ENCODE measurements at regions not wholly inside any gene's neighbourhood (a gene's known extent, or its start where the extent isn't known, plus 50 kb on each side); places are given as distances from the start of the nearest gene placed in this dataset.

- Histone ChIP-seq H3K9me3 (no peaks in the 10 kb centered on the region), H3K27ac (no peak overlapping the region), H3K36me3 (no peaks in the 10 kb centered on the region), H3K4me1 (no peaks in the 10 kb centered on the region), H3K27me3 (no peaks in the 10 kb centered on the region), H3K4me3 (no peak overlapping the region)
- no peak for TF ChIP-seq CTCF (IDR thresholded peaks at IDR 0.05)
- no peak for TF ChIP-seq EP300 (IDR thresholded peaks at IDR 0.05)
- TF ChIP-seq POLR2AphosphoS5 (IDR thresholded peaks at IDR 0.05), result no peak
- TF ChIP-seq POLR2A (IDR thresholded peaks at IDR 0.05), result no peak
- 54 to 58% methylated on average over 2 of the region's 2 CpGs for WGBS, 2 donors (ENCODE audit: low coverage in 1 of 2)
- no peak for ATAC-seq
These were observed 609.8 kb upstream of the GALNTL6 start for GRCh38 chr4:171203425-171203824.

- no peaks in the 10 kb centered on the region for H3K27me3 ChIP-seq
- no peaks in the 10 kb centered on the region for H3K4me1 ChIP-seq
- H3K36me3 ChIP-seq, result no peaks in the 10 kb centered on the region
- H3K27ac ChIP-seq, result no peak overlapping the region
- no peak overlapping the region for H3K4me3 ChIP-seq
- TF ChIP-seq EP300 (IDR thresholded peaks at IDR 0.05) (no peak), POLR2A (IDR thresholded peaks at IDR 0.05) (no peak), POLR2AphosphoS5 (IDR thresholded peaks at IDR 0.05) (no peak), CTCF (IDR thresholded peaks at IDR 0.05) (no peak)
- no peak for ATAC-seq
- 94 to 96% methylated on average over 4 of the region's 4 CpGs for WGBS, 2 donors (ENCODE audit: low coverage in 1 of 2)
- no peaks in the 10 kb centered on the region for H3K9me3 ChIP-seq
These were observed 610.3 kb upstream of the GALNTL6 start for GRCh38 chr4:171202908-171203307.

GRCh38 chr4:171186700-171187099 lies 626.5 kb upstream of the GALNTL6 start:
- no peak overlapping the region for H3K4me3 ChIP-seq
- ATAC-seq, result no peak
- WGBS, 2 donors (ENCODE audit: low coverage in 1 of 2), result 58 to 84% methylated on average over 2 of the region's 2 CpGs
- no peak for TF ChIP-seq POLR2A (IDR thresholded peaks at IDR 0.05)
- no peak for TF ChIP-seq POLR2AphosphoS5 (IDR thresholded peaks at IDR 0.05)
- TF ChIP-seq EP300 (IDR thresholded peaks at IDR 0.05), result no peak
- TF ChIP-seq CTCF (IDR thresholded peaks at IDR 0.05), result no peak
- H3K4me1 ChIP-seq, result no peaks in the 10 kb centered on the region
- H3K9me3 ChIP-seq, result no peaks in the 10 kb centered on the region
- no peaks in the 10 kb centered on the region for H3K27me3 ChIP-seq
- no peak overlapping the region for H3K27ac ChIP-seq
- no peaks in the 10 kb centered on the region for H3K36me3 ChIP-seq

GRCh38 chr4:171181090-171181489 lies 632.1 kb upstream of the GALNTL6 start:
- ATAC-seq, result no peak
- no peak overlapping the region for H3K27ac ChIP-seq
- no peaks in the 10 kb centered on the region for H3K4me1 ChIP-seq
- no peaks in the 10 kb centered on the region for H3K36me3 ChIP-seq
- 86 to 96% methylated on average over 1 of the region's 1 CpG for WGBS, 2 donors (ENCODE audit: low coverage in 1 of 2)
- TF ChIP-seq POLR2A (IDR thresholded peaks at IDR 0.05) (no peak), POLR2AphosphoS5 (IDR thresholded peaks at IDR 0.05) (no peak), EP300 (IDR thresholded peaks at IDR 0.05) (no peak), CTCF (IDR thresholded peaks at IDR 0.05) (no peak)
- H3K4me3 ChIP-seq, result no peak overlapping the region
- no peaks in the 10 kb centered on the region for H3K9me3 ChIP-seq
- H3K27me3 ChIP-seq, result no peaks in the 10 kb centered on the region

- Histone ChIP-seq H3K27ac (no peak overlapping the region), H3K9me3 (peaks cover 0 to 25% (median 0%) of the 10 kb centered on the region in 3 donors), H3K27me3 (no peaks in the 10 kb centered on the region), H3K4me1 (no peaks in the 10 kb centered on the region), H3K36me3 (no peaks in the 10 kb centered on the region), H3K4me3 (no peak overlapping the region)
- TF ChIP-seq CTCF (IDR thresholded peaks at IDR 0.05), result no peak
- no peak for TF ChIP-seq EP300 (IDR thresholded peaks at IDR 0.05)
- TF ChIP-seq POLR2A (IDR thresholded peaks at IDR 0.05), result no peak
- no peak for TF ChIP-seq POLR2AphosphoS5 (IDR thresholded peaks at IDR 0.05)
- ATAC-seq, result no peak
These were observed 642.5 kb upstream of the GALNTL6 start for GRCh38 chr4:171170671-171171070.

Data from gastroesophageal sphincter (tissue), 4 donors.